ENCODE measurements at regions not wholly inside any gene's neighbourhood (a gene's known extent, or its start where the extent isn't known, plus 50 kb on each side); places are given as distances from the start of the nearest gene placed in this dataset.

DNA sequence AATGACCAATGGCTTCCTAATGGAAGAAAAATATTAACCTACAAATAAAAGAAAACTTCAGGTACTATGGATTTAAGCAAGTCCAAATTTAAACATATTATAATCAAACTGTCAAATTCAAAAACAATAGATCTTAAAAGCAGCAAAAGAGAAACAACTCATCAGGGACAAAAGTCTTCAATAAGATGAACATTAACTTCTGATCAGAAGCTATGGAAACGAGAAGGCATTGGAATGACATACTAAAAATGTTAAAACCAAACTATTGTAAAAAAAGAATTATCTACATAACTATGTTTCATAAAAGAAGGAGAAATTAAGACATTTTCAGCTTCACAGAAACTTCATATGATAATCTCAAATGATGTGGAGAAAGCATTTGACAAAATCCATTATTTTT lies 334.7 kb downstream of the ANKRD7 start:
- no peak for TF ChIP-seq ZFP3 (CRISPR knock-in tag; IDR thresholded peaks at IDR 0.05)
- TF ChIP-seq SNAI2 (CRISPR knock-in tag; IDR thresholded peaks at IDR 0.05) = no peak
- no peak for TF ChIP-seq ARNTL (CRISPR knock-in tag; IDR thresholded peaks at IDR 0.05; ENCODE audit: borderline replicate concordance, low read depth)
- no peak for TF ChIP-seq ZFP30 (CRISPR knock-in tag; IDR thresholded peaks at IDR 0.05)
- TF ChIP-seq ZNF70 (CRISPR knock-in tag; IDR thresholded peaks at IDR 0.05) = no peak
- TF ChIP-seq, protein P1, sequence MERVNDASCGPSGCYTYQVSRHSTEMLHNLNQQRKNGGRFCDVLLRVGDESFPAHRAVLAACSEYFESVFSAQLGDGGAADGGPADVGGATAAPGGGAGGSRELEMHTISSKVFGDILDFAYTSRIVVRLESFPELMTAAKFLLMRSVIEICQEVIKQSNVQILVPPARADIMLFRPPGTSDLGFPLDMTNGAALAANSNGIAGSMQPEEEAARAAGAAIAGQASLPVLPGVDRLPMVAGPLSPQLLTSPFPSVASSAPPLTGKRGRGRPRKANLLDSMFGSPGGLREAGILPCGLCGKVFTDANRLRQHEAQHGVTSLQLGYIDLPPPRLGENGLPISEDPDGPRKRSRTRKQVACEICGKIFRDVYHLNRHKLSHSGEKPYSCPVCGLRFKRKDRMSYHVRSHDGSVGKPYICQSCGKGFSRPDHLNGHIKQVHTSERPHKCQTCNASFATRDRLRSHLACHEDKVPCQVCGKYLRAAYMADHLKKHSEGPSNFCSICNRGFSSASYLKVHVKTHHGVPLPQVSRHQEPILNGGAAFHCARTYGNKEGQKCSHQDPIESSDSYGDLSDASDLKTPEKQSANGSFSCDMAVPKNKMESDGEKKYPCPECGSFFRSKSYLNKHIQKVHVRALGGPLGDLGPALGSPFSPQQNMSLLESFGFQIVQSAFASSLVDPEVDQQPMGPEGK (CRISPR knock-in tag; IDR thresholded peaks at IDR 0.05; ENCODE audit: borderline replicate concordance) = no peak
- no peak for TF ChIP-seq CSDC2 (CRISPR knock-in tag; IDR thresholded peaks at IDR 0.05)
- TF ChIP-seq, protein P2, sequence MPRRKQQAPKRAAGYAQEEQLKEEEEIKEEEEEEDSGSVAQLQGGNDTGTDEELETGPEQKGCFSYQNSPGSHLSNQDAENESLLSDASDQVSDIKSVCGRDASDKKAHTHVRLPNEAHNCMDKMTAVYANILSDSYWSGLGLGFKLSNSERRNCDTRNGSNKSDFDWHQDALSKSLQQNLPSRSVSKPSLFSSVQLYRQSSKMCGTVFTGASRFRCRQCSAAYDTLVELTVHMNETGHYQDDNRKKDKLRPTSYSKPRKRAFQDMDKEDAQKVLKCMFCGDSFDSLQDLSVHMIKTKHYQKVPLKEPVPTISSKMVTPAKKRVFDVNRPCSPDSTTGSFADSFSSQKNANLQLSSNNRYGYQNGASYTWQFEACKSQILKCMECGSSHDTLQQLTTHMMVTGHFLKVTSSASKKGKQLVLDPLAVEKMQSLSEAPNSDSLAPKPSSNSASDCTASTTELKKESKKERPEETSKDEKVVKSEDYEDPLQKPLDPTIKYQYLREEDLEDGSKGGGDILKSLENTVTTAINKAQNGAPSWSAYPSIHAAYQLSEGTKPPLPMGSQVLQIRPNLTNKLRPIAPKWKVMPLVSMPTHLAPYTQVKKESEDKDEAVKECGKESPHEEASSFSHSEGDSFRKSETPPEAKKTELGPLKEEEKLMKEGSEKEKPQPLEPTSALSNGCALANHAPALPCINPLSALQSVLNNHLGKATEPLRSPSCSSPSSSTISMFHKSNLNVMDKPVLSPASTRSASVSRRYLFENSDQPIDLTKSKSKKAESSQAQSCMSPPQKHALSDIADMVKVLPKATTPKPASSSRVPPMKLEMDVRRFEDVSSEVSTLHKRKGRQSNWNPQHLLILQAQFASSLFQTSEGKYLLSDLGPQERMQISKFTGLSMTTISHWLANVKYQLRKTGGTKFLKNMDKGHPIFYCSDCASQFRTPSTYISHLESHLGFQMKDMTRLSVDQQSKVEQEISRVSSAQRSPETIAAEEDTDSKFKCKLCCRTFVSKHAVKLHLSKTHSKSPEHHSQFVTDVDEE (CRISPR knock-in tag; IDR thresholded peaks at IDR 0.05) = no peak
- TF ChIP-seq ZNF565 (CRISPR knock-in tag; conservative IDR thresholded peaks at IDR 0.05; ENCODE audit: low read depth) = no peak
- TF ChIP-seq TOX (CRISPR knock-in tag; IDR thresholded peaks at IDR 0.05; ENCODE audit: borderline replicate concordance) = no peak

Data from SK-N-SH treated with all-trans-retinoic acid at 6 μM for 48 hours (cell line).